Mucosa of rectum (tissue), 2 donors: ENCODE measurements at regions not wholly inside any gene's neighbourhood (a gene's known extent, or its start where the extent isn't known, plus 50 kb on each side); places are given as distances from the start of the nearest gene placed in this dataset.

Experiments used
- H3K27ac ChIP-seq, 2 donors: one replicate each; pipeline ENCODE4 v1.7.0; 2013; ENCODE audit warnings: inconsistent platforms in 2 of 2, low read depth in 2 of 2, low read length in 2 of 2
- H3K27me3 ChIP-seq, 2 donors: one replicate each; pipeline ENCODE4 v1.7.0; 2013; ENCODE audit warnings: low read length in 2 of 2; ENCODE audit not compliant: control insufficient read depth in 2 of 2, insufficient read depth in 2 of 2
- H3K36me3 ChIP-seq, 2 donors: one replicate each; pipeline ENCODE4 v1.7.0; 2013; ENCODE audit warnings: low read length in 2 of 2; ENCODE audit not compliant: control insufficient read depth in 2 of 2, insufficient read depth in 2 of 2
- H3K4me1 ChIP-seq, 2 donors: one replicate each; pipeline ENCODE4 v1.7.0; 2013; ENCODE audit warnings: low read length in 2 of 2, mild to moderate bottlenecking in 1 of 2; ENCODE audit not compliant: control insufficient read depth in 2 of 2, insufficient read depth in 2 of 2
- H3K4me3 ChIP-seq, 2 donors: one replicate each; pipeline ENCODE4 v1.7.0; 2013; ENCODE audit warnings: low read length in 2 of 2
- H3K9ac ChIP-seq, 2 donors: one replicate each; pipeline ENCODE4 v1.7.0; 2013; ENCODE audit warnings: low read length in 2 of 2, low read depth in 1 of 2, mild to moderate bottlenecking in 1 of 2
- H3K9me3 ChIP-seq, 2 donors: one replicate each; pipeline ENCODE4 v1.7.0; 2013; ENCODE audit warnings: low read length in 2 of 2; ENCODE audit not compliant: control insufficient read depth in 2 of 2
- donor health status: healthy.
- donor health status: Normal muscosa, but diverticular disease.

DNA sequence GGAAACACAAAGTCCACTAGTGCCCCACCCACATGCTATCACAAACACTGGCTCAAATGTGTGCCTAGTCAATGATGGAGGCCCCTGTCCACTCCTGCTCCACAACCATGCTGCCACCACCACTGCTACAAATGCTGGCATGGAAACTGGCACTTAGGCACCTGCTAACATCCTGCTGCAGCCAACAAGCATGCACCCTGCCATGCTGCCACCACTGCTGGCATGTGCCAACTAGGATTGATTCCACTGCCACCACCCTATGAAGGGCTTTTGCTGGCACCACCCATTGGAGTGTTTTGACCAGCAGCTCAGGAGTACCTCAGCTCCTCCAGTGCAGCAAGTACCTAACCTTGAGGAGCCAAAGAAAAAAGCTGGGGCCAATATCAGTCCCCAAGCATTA, 236.6 kb downstream of the CCDC59 start:
- H3K27me3 ChIP-seq = no peaks in the 10 kb centered on the region
- H3K9ac ChIP-seq = no peak overlapping the region
- H3K4me1 ChIP-seq = no peaks in the 10 kb centered on the region
- H3K27ac ChIP-seq = no peak overlapping the region
- H3K9me3 ChIP-seq = no peaks in the 10 kb centered on the region
- no peak overlapping the region for H3K4me3 ChIP-seq
- no peaks in the 10 kb centered on the region for H3K36me3 ChIP-seq

DNA sequence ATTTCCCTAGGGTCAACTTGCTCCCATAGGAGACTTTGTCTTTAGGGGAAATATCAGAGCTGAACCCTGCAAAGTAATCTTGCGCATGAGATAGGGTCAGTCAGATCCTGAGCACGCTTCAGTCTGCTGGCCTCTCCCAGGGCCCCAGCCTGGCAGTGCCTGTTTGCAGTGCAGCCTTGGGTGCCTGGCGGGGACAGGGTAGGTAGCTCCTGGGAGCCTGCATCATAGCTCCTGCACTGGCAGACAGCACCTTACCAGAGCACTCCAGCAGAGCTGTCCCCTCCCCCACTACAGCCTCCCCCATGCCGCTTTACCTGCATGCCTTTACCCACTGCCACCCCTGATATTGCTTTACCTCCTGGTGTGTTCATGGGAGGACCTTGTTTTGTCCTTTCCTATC, 237.3 kb downstream of the CCDC59 start:
- Histone ChIP-seq H3K4me1 (no peaks in the 10 kb centered on the region), H3K27me3 (no peaks in the 10 kb centered on the region), H3K9ac (no peak overlapping the region)

DNA sequence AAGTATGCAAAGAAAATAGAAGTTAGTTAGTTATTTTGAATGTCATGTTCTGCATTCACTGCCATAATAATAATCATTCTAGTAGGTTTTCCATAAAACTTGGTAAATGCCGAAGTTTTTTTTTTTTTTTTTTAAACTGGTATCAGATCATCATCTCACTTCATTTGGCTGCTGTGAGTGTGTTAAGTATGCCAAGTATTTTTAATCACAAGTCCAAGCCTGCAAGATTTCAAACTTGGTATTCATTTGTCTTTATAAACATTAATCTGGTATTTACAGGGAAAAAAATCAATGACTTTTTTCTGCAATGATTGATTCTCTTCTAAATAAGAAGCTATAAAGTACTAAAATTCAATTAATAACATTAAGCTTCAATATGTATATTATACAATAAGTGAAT, 248.9 kb downstream of the CCDC59 start:
- Histone ChIP-seq H3K27ac (no peak overlapping the region), H3K36me3 (no peaks in the 10 kb centered on the region), H3K27me3 (no peaks in the 10 kb centered on the region), H3K4me1 (no peaks in the 10 kb centered on the region), H3K4me3 (no peak overlapping the region), H3K9ac (no peak overlapping the region), H3K9me3 (no peaks in the 10 kb centered on the region)

More for the DNA sequence above, 237.3 kb downstream of the CCDC59 start:
- H3K36me3 ChIP-seq = no peaks in the 10 kb centered on the region
- H3K9me3 ChIP-seq = no peaks in the 10 kb centered on the region
- no peak overlapping the region for H3K4me3 ChIP-seq
- no peak overlapping the region for H3K27ac ChIP-seq

DNA sequence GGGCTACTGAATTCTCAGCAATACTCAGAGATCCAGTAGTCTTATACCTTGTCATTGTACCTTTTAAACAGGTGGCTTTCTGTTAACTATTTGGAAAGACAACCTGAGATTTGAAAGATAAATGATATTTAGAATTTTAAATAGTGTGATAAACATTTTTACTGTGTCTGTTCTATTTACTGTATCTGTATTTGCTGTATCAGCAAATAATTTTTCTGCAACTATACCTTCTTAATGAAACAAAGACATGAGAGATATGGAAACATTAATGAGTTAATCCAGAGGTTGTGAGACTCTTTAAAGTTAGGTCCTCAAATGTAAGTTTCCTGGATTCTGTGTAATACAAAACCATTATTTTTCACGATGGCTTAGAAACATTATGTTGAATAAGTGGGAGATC, 249.6 kb downstream of the CCDC59 start:
- Histone ChIP-seq H3K4me1 (no peaks in the 10 kb centered on the region), H3K36me3 (no peaks in the 10 kb centered on the region), H3K27me3 (no peaks in the 10 kb centered on the region), H3K9me3 (no peaks in the 10 kb centered on the region), H3K27ac (no peak overlapping the region), H3K9ac (no peak overlapping the region), H3K4me3 (no peak overlapping the region)

DNA sequence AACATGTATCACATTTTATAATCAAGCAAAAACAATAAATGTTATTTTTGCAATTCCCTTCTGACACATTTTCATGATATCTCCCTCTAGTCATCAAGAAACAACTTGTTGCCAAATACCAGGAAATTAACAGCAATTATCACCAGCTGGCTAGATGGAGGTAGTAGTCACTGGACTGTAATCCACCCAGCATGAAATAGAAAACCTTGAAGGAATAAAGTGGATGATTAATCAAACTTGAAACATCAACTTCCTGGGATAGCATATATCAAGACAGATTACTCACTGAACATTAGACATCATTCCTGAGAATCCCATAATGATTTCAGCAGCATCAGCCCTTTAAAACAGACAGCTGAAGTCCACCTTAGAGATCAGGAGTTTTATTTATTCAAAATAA, 259.0 kb downstream of the CCDC59 start:
- no peaks in the 10 kb centered on the region for H3K9me3 ChIP-seq
- H3K4me1 ChIP-seq = no peaks in the 10 kb centered on the region
- no peaks in the 10 kb centered on the region for H3K36me3 ChIP-seq
- H3K27ac ChIP-seq = no peak overlapping the region
- no peak overlapping the region for H3K9ac ChIP-seq
- H3K4me3 ChIP-seq = no peak overlapping the region
- no peaks in the 10 kb centered on the region for H3K27me3 ChIP-seq

DNA sequence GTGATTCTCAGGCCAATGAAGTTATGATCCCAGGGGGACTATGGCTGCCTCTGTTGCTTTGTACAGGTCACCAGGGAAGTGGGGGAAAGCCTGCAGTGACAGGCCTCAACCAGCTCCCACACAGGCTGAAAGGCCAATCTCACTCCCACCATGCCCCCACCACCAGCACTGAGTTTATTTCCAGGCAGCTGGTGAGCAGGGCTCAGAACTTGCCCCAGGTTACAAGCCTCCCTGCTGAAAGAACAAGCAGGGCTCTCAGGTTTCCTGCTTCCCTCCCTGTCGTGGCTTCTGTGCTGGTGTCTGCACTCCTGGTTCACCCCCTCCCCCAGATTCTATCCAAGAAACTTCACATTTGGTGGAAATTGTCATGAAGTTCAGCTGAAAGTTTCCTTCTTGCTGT, 260.3 kb downstream of the CCDC59 start:
- Histone ChIP-seq H3K4me1 (no peaks in the 10 kb centered on the region), H3K27ac (no peak overlapping the region), H3K36me3 (no peaks in the 10 kb centered on the region), H3K4me3 (no peak overlapping the region), H3K27me3 (no peaks in the 10 kb centered on the region), H3K9ac (no peak overlapping the region), H3K9me3 (no peaks in the 10 kb centered on the region)

DNA sequence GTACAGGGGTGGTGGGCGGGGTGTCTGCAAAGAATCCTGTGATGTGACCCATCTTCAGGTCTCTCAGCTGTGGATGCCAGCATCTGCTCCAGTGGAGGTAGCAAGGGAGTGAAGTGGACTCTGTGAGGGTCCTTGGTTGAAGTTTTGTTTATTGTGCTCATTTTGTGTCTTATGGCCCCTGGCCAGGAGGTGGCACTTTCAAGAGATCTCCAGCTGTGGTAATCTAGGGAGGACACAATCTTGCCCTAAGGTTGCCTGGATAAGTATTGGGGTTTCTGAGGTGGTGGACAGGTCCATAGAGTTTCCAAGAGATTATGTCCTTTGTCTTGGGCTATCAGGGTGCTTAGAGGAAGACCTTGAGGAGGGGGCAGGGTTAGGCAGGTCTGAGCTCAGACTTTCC, 260.7 kb downstream of the CCDC59 start:
- Histone ChIP-seq H3K4me1 (no peaks in the 10 kb centered on the region), H3K4me3 (no peak overlapping the region), H3K27me3 (no peaks in the 10 kb centered on the region), H3K9me3 (no peaks in the 10 kb centered on the region), H3K36me3 (no peaks in the 10 kb centered on the region), H3K9ac (no peak overlapping the region), H3K27ac (no peak overlapping the region)

DNA sequence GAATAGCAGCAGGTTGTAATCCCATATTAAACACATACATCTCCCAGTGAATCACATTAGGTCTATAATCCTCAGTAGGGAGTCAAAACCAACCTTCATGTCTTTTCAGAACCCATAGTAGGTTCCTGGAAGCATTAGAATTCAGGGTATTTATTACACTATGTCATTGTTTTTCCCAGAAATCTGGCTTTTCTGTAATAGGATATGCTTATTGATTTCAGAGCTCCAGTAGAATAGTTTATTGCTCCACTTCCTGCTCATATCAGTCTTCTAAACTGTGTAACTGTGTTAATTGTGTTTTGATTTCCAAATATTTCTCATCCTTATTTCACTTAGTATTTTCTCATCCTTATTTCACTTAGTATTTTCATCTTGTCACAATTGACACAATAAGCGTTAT, 268.0 kb downstream of the CCDC59 start:
- Histone ChIP-seq H3K27me3 (no peaks in the 10 kb centered on the region), H3K27ac (no peak overlapping the region), H3K4me1 (no peaks in the 10 kb centered on the region), H3K36me3 (no peaks in the 10 kb centered on the region), H3K9ac (no peak overlapping the region), H3K4me3 (no peak overlapping the region), H3K9me3 (no peaks in the 10 kb centered on the region)

DNA sequence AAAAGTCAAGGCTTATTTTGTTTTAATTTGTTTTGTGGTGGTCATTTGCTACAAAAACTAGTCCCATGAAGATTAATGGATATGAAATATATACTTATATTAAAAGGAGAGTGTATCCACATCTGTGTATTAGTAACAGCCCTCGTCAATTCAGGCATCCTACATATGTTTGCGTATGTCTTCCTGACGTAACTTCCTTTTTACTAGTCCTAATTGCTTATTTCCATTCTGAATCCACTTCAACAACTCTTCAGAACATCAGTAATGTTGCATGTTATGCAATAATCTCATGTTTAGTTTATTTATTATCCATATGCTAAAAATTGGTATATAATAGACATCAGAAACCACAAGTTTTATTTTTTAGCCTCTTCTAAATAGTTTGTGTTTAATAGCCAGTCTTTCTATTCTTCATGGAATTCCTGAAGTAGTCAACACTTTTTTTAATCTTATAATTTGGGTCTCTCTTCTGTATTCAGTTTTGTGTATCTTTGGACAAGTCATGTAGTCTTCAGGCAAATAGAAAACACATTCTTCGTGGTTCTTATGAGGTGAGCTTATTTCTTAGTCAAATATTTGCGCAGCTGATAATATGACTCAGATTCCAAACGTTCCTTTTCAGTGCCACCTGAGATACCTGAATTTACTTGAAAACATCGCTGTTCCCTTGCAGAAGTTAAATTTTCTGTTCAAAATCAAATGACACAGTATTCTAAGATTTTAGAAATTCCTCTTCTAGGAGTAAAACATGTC, 268.6 kb downstream of the CCDC59 start:
- Histone ChIP-seq H3K9ac (no peak overlapping the region), H3K4me3 (no peak overlapping the region), H3K9me3 (no peaks in the 10 kb centered on the region), H3K4me1 (no peaks in the 10 kb centered on the region), H3K36me3 (no peaks in the 10 kb centered on the region), H3K27ac (no peak overlapping the region), H3K27me3 (no peaks in the 10 kb centered on the region)

DNA sequence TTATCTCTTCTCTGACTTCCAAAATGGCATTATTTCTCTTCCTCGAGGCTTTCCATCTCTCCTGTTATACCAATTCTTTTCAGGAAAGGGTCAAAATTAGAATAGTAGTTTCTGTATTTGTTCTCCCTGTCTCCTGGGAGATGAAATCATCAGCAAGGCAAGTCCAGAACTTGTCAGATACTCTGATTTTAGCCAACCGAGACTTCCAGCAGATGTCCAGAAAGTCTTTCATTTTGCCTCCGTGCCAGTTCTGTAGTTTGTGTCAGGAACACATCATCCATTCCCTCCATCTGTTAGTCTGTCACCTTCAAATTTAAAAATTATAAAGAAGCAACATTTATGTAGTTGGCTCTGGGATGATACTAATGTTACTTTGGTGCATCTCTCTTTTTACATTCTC, 275.7 kb downstream of the CCDC59 start:
- Histone ChIP-seq H3K9me3 (peaks cover 0 to 7% of the 10 kb centered on the region in 2 donors), H3K4me1 (no peaks in the 10 kb centered on the region), H3K4me3 (no peak overlapping the region), H3K27ac (no peak overlapping the region), H3K27me3 (no peaks in the 10 kb centered on the region), H3K9ac (no peak overlapping the region), H3K36me3 (no peaks in the 10 kb centered on the region)
